ENCODE measurements at regions not wholly inside any gene's neighbourhood (a gene's known extent, or its start where the extent isn't known, plus 50 kb on each side); places are given as distances from the start of the nearest gene placed in this dataset.
"Not testable (repeated sequence)": the region's sequence is repeated elsewhere in the genome, so short reads cannot be mapped to it uniquely, and the experiment has no call there.

DNA sequence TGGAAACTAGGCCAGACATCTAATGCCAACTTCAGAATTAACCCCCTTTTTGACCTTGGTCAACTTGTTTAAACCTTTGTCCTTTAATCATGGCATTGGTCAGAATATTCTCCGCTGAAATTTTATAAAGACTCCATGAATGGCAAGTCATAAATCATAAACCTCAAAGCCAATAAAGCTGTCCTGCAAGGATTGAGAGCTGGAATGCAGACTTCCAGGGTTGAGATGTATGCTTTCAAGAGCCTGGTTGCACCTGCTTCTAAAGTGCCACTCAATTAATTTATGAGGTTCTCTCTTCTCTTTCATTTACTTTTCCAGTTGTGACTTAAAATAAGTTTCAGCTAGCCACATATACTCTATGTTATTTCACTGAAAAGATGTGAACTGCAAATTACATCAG, 136.2 kb upstream of the HCCS start:
- no peak for DNase-seq

DNA sequence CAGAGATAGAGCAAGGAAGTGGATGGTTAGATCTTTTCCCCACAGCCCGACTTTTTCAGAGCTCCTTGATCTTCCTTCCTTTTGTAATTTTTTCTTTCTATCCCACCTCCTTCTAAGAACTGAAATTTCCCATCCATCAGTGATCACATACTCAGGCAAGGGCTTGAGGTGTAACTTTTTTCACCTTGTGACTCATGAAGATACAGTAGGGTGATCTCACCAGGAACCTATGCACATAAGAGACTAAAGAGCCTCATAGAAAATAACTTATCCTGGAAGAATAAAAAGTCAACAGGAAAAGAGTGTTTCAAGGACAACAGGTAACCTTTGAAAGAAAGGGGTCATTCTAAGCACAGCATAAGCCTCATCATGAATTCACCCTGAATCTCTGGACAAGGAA, 131.2 kb upstream of the HCCS start:
- no peak for DNase-seq

DNA sequence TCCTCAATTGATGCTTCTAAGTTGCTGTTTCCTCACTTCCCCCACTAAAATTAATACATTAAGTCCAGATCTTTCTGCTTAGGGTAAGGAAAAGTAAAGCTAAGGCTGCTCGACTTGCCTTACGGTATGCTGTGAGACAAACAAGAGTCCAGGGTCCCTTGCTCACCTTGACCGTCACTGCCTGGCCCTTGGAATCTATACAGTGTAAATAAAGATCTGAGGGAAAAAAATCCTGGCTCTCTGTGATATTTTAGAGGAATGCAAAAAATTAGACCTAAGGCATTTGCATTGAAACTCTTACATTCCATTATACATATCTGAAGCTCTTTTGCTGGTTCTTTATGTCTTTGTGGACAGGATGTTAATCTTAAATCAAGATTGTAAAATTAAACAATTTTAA, 129.6 kb upstream of the HCCS start:
- no peak for DNase-seq

- no peak for DNase-seq
Observed at GRCh38 chrX:10983526-10983925, 127.6 kb upstream of the HCCS start.

GRCh38 chrX:10984213-10984612, 126.9 kb upstream of the HCCS start:
- DNase-seq, result no peak

DNA sequence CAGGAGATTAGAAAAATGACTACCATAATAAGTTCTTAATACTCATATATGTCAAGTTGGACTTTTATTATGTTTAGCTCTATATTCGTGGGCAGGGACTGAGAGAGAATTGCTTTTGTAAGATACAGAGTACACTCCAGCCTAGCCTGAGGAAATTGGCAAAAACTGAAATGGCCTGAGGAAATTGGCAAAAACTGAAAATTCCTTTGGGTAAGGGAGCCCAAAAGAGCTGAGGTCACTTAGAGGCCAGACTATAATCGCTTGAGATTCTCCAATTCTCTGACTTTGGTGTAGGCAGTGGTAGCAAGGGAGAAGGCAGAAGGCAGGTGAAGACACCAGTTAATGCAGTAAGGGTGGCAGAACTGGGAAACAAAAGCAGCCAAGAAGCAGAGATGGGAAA, 124.5 kb upstream of the HCCS start:
- DNase-seq, result no peak

- no peak for DNase-seq
Observed at GRCh38 chrX:10988653-10989052, 122.5 kb upstream of the HCCS start.

GRCh38 chrX:10989386-10989785, 121.7 kb upstream of the HCCS start:
- no peak for DNase-seq

DNA sequence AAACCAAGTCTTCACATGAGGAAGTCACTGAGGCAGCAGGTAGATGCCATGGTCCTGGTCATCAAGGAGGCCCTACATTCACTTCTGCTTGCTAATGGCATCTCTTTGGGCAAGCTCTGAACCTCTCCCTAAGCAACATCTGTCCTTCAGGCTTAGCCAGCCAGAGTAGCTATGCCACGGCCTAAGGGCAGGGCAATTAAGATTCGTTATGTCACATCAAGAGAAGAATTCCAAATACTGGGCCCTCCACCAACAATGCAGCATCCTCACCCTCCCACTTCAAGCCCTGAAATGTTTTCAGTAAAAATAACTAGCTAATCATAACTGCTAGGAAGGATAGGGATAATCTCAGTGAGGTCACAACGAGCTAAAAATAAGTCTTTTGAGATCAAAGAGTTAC, 120.7 kb upstream of the HCCS start:
- no peak for DNase-seq

DNA sequence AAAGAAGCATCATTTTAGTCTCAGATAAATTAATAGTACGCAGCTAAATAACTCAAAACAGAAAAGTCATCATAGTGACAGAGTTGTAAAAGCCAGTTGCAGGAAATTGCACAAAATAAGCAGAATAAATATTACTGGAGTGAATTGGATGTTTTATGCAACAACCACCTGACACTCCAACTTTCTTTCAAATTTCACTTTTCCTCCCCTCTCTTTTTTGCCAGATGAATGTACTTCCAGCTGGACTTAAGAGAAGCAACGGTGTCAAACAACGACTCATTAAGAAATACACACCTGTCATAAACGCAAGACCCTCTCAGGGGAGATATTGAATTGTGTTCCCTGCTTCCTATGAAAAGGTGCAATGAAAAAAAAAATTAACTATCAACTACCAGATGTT, 120.2 kb upstream of the HCCS start:
- no peak for DNase-seq

DNA sequence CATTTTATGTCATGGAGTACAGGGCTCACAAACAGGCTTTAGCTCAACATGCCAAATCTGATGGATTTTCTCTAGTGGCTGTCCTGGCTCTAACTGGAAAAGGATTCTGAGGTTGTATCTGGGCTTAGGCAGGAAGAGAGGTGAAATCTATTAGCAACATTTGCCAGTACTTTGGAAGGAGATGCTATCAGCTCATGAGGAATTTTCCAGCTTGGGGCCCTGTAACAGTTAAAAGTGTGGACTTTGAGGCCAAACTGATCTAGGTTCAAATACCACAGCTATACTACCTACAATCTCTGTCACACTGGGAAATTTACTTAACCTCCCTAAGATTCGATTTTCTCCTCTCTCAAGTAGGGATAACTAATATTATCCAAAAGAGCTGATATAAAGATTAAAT, 119.0 kb upstream of the HCCS start:
- no peak for DNase-seq

DNA sequence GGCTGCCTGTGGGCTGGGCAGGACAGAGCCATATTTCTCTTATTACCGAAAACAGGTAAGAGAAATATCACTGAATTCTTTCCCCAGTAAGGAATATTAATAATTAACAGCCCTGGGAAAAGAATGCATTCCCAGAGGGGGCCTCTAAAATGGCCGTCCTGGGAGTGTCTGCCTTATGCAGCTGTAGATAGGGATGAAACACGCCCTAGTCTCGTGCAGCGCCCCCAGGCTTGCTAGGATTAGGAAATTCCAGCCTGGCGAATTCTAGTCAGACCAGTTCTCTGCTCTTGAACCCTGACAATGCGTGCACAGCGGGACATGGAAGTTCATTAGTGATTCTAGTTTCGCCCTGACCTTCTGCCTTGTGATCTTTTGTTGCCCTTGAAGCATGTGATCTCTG, 104.1 kb upstream of the HCCS start:
- DNase-seq, result not testable (repeated sequence)

DNA sequence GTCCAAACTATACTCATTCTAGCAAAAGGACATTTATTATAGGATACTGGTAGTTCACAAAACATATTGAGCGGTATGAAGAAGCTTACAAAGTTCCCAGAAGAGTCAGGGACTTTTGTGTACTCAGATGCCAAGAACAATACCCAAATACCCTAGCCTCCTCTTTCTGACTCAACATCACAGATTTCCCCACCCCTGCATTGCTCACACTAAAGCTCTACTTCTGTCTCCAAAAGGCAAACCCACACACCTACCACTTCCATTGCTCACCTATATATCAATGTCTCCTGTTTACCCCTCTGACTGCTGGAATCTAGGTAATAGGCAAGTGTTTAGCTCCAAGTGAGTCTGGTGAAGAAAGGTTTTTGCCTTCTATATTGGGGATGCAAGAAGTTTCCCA, 100.7 kb upstream of the HCCS start:
- DNase-seq, result no peak

DNA sequence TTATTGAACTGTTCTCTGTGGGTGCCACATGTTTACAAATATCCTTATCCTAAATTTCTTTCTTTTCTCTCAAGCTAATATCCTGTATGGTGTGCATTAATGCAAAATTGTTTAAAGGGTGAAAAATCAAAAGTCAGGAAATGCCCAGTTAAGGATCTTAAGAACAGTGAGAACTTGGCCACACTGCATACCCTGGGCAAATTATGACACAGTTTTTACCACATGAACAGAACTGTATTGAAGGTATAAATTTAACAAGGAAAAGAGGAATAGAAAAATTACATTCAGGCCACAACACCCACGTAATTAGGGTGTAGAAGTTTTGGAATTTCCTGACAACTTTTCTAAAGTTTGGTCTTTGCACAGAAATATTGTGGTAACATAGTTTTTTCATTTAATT, 94.4 kb upstream of the HCCS start:
- no peak for DNase-seq

GRCh38 chrX:11022588-11022987, 88.5 kb upstream of the HCCS start:
- DNase-seq, result not testable (repeated sequence)

- no peak for DNase-seq
Observed at GRCh38 chrX:11039926-11040325, 71.2 kb upstream of the HCCS start.

DNA sequence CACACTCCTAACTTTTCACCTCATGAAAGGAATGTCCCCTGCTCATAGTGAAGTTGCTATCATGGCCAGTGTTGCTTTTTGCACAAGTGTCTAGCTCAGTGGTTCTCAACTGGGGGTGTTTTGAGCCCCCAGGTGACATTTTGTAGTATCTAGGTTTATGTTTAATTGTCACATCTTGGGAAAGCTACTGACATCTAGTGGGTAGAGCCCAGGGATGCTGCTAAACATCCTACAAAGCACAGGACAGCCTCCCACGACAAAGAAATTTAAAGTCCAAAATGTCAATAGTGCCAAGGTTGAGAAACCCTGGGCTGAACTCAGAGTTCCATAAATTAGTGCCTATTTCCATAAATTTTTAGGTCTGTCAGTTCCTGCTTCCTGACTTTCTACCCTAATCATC, 70.7 kb upstream of the HCCS start:
- no peak for DNase-seq

DNA sequence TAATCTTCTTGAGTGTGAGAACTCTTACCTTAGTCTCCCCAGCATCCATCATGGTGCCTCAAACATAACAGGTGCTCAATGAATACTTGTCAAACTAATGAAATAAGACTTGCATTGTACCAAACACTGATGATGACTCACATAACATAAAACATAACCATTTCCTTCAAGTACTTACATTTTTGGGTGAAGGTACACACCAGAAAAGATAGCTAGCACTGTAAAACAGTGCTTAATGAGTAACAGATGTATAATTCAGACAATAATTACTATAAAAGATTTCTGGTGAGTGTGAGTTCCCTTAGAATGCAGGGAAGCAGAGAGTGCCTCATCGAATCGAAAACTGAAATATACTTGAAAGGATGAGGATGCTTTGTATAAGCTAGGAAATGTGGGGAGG, 70.1 kb upstream of the HCCS start:
- no peak for DNase-seq

DNA sequence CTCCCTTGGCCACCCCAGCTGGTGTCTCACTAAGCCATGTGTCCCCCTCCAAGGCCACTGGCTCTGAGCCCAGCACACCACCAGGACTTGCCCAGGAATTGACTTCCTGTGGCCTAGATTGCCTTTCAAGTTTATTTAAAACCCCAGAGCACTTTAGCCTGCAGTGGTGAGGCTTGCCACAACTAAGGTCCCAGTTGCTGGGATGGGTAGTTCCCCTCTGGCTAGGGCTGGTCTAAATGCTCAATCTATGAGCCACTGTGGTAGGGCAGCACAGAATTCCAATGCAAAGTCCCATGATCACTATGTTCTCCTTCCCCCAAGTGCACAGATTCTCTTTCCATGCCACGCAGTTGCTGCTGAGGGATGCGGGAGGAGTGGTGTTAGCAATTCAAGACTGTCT, 61.1 kb upstream of the HCCS start:
- DNase-seq, result no peak

DNA sequence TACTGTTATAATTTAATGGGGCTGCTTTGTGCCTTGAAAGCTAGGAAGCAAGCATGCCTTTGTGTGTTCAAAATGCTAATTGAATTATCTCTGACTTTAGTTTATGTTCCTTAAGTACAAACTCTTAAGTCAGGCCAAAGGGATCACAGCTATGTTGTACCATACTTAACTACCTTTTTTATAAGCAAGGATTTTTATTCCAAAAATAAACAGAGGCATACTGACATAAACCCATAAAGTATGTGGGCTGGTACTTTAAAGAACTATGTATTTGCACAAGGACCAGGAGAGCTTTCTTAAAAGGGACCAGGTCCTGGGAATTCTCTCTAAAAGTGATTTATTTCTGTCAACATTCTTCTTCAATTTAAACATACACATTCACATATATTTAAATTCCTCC, 57.8 kb upstream of the HCCS start:
- DNase-seq, result no peak

- no peak for DNase-seq
Observed at GRCh38 chrX:11056322-11057176, 54.6 kb upstream of the HCCS start.

DNA sequence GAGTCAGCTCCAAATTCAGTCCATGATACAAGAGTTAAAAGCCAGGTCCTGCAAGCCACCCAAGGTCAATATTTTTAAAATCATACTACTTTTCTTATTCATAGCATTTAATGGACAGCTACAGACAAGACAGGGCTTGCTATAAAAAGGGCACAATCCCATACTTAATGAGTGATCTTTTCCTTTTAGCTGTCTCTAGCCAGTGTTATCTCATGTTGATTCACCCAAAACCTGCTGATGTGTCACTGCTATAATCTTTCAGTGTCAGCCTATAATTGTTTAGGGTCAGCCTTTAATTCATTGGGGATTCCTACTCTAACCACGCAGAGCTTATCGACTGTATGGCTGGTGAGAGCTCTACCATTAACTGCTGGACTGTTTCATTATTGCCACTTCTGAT, 51.2 kb upstream of the HCCS start:
- DNase-seq, result no peak

Data from stimulated activated CD4-positive, alpha-beta T cell treated with anti-CD3 and anti-CD28 coated beads, Interleukin-2, amount 100 ng/mL, for 24 hours (primary cell).